NCI-H1417 (cell line): ENCODE measurements at regions not wholly inside any gene's neighbourhood (a gene's known extent, or its start where the extent isn't known, plus 50 kb on each side); places are given as distances from the start of the nearest gene placed in this dataset.

ENCODE experiments used
- DNase-seq, 3 experiments: peaks; one replicate each; lab custom pipeline; 2025; lab: John Stamatoyannopoulos, UW

DNA sequence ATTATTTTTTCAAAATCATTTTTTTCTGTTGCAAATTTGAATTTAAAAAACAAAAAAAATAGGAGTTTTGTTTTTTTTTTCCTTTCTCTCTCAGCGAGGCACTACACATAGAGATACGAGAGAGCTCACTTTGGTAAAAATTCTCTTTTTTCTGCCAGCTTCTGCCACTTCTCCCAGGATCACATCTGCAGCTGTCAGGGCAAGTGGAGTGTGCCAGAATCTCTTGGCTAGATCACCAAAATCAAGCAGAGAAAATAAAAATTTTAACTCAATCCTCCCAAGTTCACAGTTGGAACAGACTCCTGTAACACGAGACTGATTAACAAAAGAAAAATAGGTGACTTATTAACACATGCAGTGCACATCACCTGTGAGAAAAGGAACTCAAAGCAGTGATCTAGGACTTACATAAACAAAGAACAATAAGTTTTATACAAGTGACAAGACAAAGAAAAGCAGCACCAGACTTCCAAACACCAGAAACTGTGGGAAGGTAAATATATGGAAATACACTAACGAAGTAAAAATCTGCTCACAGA, 213.2 kb upstream of the ZFP42 start:
- DNase-seq = no peak

DNA sequence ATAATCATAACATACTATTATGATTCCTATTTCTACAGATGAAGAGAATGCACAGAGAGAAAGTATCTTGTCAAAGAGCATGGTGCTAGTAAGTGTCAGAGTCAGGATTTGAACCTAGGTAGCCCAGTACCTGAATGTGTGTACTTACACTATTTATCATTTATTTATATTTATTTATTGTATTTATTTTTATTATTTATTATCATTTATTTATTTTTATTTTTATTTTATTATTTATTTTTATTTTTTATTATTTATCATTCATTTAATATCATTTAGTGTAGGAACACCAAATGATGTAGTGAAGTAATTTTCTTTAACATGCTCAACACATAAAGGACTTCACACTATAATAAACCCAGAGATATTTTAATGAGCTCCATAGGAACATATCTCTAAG, 209.4 kb upstream of the ZFP42 start:
- no peak for DNase-seq

DNA sequence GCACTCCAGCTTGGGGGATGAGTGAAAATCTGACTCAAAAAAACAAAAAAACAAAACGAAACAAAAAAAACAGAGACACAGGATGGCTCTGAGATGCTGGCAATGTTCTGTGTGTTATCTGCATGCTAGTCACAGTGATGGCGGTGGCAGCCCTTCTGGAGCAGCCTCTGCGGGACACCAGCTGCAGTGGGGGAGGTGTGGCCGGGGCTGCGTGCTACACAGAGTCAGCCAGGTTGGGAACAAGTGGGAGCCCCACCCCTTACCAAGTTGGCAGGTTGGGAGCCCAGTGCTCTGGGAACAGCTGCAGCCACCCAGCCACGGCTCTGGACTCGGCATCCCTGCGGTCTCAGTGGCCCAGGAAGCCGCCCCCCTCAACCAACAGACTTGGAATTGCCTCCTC, 206.5 kb upstream of the ZFP42 start:
- DNase-seq = no peak

DNA sequence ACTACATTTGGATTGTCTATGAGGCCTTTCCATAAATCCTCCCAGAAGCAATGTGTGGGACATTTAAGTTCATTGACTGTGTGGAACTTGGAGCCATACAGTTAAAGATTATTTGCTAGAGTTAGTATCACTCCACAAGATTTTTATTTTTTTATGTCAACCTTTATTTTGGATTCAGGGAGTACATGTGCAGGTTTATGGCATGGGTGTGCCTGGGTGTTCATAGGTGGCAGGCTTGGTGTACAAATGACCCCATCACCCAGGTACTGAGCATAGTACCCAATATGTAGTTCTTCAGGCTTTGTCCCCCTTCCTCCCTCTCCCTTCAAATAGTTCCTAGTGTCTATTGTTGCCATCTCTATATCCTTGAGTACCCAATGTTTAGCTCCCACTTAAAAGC, 199.8 kb upstream of the ZFP42 start:
- no peak for DNase-seq

DNA sequence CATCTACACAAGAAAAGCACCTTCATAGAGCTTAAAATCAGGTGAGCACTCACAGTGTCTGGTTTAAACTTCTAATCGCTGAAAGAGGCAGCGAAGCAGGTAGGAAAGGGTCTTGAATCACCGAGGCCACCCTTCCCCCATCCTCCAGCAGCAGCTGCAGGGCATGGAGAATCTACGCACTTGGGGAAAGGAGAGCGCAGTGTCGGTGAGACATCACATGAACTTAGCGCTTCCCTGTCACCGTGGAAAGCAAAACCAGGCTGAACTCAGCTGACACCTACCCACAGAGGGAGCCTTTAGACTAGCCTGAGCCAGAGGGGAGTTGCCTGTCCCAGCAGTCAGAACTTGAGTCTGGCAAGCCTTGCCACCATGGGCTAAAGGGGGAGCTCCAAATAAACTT, 197.2 kb upstream of the ZFP42 start:
- no peak for DNase-seq

DNA sequence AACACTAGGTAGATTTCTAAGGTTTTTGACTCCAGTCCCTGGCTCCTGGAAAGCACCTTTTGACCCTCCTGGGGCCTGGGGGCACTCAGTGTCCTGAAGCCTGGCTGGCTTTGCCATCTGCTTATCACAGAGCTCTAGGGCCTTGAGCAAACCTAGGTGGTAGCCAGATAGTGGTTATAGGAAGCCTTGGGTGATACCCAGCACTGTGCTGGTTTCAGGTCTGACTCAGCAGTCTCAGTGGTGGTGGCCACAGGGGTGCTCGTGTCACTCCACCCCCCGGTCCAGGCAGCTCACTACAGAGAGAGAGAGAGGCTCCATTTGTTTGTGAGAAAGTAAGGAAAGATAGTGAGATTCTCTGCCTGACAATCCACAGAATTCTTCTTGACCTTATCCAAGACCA, 195.8 kb upstream of the ZFP42 start:
- no peak for DNase-seq

DNA sequence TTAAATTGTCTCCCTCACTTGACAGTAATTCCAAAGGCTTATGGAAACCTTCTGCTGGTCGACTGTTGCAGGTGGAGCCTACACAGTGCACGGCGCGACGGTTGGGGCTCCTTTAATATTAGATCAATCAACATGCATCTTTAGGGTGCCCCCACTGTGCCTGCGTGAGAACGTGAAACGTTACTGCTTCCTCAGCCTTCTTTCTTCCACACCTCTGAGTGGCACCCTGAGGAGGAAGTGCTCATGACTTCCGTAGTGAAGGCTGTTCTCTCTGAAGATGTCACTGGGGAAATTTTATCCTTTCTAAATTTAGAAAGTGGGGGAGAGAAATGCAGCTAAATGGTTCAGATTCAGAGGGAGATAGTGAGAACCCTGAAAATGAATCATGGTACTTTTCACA, 184.0 kb upstream of the ZFP42 start:
- DNase-seq = no peak

DNA sequence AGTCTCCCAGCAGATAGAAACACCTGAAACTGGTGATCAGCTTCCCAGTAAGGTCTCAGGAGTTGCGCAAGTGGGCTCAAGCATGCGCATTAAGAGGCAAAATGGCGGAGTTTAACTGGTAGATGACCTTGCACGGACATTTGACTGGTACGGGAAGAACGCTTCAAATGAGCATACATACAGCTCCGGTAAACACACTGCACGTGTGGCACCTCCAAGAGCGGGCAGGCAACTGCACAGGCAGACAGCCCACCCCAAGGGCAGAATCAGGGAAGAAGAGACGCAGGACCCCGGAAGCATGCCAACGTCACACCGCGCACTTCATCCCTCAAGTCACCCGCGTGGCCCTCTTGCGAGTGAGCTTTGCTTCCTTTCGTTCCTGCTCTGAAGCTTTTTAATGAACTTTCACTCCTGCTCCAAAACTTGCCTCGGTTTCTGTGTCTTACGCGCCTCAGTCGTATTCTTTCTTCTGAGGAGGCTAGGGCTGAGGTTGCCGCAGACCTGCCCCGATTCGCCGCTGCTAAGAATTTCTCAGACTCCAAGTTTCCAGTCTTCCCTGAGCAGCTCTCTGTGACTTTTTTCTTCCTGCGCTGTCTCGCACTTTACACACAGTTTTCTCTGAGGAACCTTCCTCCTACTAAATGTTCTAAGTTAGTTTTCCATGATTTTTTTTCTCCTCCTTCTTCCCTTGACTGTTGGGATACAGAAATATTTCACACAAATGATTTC, 180.7 kb upstream of the ZFP42 start:
- no peak for DNase-seq

DNA sequence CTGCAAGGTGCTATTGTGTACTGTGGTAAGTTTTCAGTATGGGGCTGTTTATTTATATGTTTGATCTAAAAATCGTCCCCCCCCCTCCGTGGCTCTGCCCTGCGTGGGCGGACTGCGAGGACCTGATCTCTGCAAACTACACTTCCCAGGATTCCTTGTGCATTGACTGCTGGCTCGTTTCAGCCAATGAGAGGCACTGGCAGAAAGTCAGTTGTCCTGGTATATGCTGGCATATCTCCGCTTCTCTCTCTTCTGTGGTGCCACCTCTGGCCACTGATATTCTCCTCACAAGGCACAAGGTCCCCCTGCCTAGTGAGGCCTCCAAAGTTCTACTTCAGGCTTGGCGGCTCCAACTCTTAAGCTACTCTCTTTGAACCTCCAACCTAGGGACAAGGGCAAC, 168.8 kb upstream of the ZFP42 start:
- DNase-seq = no peak

DNA sequence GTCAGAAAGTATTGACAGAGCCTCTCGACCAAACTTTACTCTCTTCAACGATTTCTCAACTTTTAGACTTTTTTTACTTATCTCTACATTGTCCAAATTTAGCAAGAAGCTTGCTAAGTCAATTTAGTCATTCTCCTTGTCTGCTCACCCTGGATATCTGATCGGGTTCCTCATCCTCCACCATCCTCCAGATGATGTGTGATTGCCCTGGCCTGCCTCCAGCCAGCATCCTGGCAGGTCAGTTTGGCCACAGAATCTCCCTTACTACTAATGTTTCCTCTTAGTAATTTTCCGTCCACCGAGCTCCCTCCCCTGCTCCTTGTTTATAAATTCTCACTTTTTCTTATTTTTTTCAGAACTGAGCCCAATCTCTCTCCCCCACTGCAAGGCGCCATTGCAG, 167.9 kb upstream of the ZFP42 start:
- DNase-seq = no peak

DNA sequence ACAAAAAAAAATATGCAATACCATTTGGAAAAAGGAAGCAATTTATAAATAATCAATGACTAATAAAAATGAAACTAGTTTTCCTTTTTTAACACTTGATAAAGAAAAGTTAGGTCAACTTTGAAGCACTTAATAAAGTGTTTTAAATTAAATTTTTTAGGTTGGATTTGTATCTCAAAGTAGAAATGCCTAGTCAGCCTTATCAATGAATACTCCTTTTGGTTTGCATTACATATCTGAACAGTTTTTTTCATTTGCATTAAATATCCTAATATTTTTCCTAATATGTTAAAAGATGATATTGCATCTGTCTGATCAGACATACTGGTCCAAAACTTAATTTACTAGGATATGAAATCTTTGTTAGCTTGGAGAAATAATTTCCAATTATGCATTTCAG, 155.8 kb upstream of the ZFP42 start:
- DNase-seq = no peak

DNA sequence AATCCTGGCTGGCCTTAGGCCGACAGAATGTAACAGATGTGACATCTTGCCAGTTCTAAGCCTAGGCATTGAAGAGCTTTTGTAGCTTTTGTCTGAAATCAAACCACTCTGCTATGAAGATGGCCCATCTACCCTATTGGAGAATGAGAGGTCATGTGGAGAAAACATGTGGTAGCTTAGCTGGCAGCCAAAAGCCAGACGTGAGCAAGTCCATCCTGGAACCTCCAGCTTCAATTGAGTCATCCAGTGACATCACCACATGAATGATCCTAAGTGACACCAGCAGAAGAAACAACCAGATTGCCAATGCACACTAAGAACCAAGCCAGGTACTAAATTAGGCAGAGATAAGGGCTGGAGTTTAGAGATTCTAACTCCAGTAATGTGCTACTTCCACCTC, 154.8 kb upstream of the ZFP42 start:
- DNase-seq = no peak

DNA sequence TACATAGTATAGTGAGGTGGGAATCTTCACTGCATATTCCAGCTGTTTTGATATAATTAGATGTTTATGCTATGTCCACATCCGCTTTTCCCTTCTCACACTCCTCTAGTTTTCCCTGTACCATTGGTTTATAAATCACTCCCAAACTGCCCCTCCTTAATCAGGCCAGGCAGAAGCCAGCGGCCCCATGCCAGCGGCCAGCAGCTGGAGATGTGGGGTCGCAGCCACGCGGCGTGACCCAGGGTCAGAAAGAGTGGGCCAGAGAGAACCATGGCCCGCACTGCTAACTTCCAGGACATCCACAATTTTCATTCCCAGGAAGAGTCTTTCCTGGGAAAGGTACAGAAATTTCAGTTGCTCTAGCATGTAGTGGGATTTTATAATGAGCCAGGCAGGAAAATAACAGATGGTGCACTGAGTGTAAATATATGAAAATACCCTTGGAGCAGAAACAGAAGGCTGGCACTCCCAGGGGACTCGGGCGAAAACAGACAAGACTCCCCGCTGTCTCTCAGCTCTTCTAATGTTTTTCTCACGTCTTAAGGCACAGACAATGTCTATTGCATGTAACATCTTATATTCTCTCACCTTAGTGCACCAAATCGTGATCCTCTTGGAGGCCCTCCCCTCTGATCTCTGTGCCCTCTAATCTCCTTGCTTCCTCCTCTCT, 145.9 kb upstream of the ZFP42 start:
- no peak for DNase-seq

DNA sequence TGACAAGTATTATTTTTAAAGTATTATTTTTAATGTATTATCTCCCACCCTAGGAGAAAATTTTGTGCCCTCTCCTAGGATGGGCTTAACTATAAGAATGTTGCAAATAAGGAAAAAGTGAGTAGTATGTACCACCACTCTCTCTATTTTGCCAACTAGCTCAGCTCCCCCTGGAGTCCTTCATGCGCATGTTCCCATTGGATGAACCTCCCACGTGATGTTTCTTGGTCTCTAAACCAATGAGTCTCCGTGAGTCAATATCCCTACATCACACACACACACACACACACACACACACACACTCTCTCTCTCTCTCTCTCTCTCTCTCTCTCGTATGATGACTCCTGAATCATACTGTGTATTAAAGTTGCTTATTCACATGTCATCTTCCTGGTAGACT, 129.7 kb upstream of the ZFP42 start:
- DNase-seq = no peak

DNA sequence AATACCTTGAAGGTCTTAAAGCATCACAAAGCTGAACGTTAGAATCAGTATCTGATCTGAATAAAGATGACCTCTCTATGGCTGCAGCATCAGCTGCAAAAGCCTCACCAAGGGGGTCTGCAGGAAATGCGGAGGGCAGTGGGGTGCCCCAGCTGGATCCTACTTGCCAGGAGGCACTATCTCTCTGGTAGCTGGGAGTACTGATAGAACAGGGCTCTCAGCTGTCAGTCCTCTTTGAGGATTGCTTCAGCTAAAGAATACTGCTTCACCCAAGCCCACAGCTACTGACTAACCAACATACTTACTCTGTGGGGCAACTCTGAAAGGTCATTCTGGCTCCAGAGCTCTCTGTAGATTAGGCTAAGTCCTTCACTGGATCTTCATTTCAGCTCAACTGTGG, 112.5 kb upstream of the ZFP42 start:
- no peak for DNase-seq

DNA sequence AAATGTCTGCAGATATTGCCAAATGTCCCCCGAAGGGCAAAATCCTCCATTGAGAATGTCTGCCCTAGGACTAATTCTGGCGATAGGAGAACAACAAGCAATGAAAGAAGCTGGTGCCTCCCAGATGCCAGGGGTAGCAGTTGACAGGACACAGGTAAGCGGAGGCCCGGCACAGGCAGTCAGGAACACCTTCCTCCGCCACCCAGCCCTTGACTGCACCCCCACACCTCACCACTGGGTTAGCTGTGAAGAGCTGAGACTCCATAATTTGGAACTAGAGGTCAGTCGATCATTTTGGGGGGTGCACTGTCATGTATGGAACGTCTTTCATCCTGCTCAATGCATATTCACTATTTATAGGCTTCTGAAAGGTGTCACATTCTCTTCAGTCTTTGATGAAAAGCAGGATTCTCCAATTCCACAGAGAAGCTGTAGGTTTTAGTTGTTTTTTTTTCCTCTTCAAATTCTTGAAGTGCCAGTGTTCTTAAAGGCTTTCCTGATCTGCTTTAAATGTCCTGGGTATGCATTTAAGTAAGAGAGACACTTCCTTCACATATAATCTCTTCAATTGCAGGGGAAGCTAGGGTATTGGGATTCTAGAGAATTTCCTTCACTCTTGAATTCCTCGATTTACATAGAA, 111.6 kb upstream of the ZFP42 start:
- DNase-seq = no peak

DNA sequence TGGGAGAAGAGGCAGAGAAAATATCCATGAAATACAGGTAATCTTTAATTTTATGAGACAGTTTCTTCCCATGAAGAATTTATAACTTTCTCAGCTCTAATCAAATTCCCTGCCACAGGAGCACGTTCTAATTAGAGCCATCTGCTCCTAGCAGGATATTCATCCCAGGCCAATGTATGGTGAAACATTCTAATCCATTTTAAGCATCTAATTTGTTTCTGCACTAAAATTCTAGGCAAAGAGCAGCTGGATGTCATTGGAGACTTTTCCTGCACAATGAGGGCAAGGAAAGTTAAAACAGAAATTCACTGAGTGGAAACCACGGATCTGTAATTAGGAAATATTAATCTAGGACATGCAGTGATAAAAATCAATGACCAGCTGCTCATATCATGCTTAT, 107.7 kb upstream of the ZFP42 start:
- DNase-seq = no peak

DNA sequence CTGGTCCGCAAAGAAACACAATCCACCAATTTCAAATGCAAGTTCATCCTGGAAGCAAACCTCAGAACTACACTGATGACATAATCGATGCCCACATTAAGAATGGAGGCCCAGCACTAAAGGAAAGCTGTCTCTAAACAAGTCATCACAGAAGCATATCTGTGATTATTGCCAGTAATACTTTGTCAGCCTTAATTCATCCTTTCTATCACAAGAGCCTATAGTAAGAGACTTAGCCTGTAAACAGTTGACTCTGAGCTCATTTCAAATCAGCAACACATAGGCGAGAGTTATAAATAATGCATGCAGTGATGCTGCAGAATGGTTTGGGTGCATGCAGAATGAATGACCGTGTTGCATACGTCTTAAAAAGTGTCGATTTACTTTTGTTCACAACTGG, 105.9 kb upstream of the ZFP42 start:
- no peak for DNase-seq

DNA sequence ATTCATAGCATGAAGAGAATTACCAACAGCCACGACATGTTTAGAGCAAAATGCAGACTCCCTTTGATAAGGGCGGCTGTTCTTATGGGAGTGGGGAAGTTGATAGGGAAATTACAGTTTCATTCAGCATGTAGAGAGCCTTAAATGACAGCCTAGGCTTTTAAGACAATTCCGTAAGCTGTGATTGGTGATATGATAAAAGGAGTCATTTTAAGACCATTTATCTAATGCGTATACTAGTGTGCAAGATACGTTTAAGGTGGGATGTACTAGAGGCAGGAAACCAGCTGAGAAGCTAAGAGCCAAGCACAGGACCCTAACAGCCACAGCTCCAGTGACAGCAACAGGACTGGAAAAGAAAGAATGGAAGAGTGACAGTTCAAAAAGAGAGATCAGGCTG, 102.2 kb upstream of the ZFP42 start:
- no peak for DNase-seq

DNA sequence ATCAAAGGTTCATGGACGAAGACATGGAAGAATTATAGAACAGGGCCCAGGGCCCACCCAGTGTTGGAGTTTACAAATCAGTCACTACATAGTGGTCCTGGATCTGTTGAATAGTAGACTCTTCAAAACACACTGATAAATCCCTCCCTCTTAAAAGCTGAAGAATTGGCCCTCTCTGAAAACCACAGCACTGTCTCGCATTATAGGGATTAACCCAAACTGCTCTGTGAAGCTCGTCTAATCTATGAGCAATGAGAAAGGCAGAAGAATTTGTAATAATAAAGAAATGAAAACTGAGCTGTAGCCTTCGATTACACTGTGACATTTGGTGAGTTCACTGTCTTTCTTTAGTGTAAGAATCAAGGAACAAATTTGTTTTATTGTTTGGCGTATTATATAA, 92.5 kb upstream of the ZFP42 start:
- DNase-seq = no peak

DNA sequence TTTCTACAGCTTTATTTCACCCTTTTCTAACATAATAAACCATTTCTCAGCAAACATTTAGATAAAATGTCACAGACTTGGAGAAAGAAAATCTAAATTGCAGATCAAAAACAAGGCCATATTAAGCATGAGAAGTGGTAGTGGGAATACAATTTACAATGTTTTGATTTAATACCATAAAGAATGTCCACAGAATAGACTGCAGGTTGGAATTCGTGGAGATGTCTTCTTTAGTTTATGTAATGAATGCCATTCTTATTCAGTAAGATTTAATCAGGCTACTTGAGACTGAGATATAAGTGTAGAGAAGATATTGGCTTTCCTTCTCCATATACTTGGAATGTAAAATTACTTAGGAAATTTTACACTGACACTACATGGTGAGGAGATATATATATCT, 91.9 kb upstream of the ZFP42 start:
- DNase-seq = no peak

DNA sequence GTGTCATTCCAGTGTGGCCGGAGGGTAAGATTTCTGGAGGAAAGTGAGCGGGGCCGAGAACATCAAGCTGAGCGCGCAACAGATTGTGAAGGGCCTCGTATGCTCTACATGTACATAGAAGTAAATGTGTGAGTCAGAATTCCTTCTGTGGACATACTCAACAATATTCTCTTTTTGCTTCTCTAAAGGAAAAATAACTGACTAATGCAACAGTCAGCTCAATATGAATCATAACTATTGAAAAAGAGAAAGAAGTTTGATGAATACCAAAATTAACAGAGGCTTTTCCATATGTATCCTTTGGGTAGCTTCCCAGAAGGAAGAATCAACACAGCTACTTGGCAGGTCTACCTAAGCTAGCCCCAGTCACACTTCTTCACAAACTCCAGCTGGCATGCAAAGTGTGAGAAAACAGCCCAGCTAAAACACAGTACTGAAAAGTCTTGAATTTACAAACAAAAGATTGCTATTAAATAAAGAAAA, 87.5 kb upstream of the ZFP42 start:
- DNase-seq = no peak

DNA sequence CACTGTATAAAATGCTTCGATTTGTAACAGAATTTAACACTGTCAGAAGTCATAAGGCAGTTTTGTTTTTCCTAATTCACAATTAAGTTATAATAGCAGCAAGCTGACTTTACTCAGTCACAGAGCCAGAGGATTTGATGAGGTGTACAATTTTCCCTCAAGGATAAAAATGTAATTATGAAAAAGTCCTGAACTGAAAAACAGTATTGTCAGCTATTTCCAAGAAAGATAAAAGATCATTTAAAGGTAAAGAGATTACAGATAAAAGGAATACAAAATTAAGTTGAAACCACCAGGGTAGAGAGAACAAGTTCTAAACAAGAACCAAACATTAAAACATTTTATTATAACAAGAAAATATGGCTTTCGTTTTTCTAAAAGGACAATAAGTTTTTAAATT, 86.8 kb upstream of the ZFP42 start:
- DNase-seq = no peak
